SK-N-SH (cell line): ENCODE measurements at regions not wholly inside any gene's neighbourhood (a gene's known extent, or its start where the extent isn't known, plus 50 kb on each side); places are given as distances from the start of the nearest gene placed in this dataset.

Experiments used
- EP300 ChIP-seq, 2 experiments: IDR thresholded peaks; 2 replicates each; pipeline versions ENCODE4 v1.4.0 to v1.6.1; 2012; ENCODE audit warnings: borderline replicate concordance in 1 of 2, low read depth in 1 of 2, low read length in 1 of 2
- GATA2 ChIP-seq: sonication (generic); formaldehyde crosslinking; IDR thresholded peaks from 2 replicates; pipeline ENCODE4 v1.5.0; 2020; ENCODE audit warnings: mild to moderate bottlenecking, missing genetic modification reagents
- MXI1 ChIP-seq: IDR thresholded peaks from 2 replicates; pipeline ENCODE4 v1.6.1; 2012; ENCODE audit warnings: mild to moderate bottlenecking, low read depth, low read length, improper control_type of control experiment
- POLR2AphosphoS5 ChIP-seq: IDR thresholded peaks from 2 replicates; pipeline ENCODE4 v1.6.1; 2012; ENCODE audit warnings: low read depth, low read length
- RAD21 ChIP-seq: IDR thresholded peaks from 2 replicates; pipeline ENCODE4 v1.6.1; 2012; ENCODE audit warnings: mild to moderate bottlenecking, low read length
- RFX5 ChIP-seq: IDR thresholded peaks from 2 replicates; pipeline ENCODE4 v1.6.1; 2012; ENCODE audit warnings: mild to moderate bottlenecking, improper control_type of control experiment, low read length
- SMC3 ChIP-seq: IDR thresholded peaks from 2 replicates; pipeline ENCODE4 v1.6.1; 2012; ENCODE audit warnings: low read depth, low read length, improper control_type of control experiment
- TAF1 ChIP-seq: IDR thresholded peaks from 2 replicates; pipeline ENCODE4 v1.6.1; 2012; ENCODE audit warnings: low read depth, mild to moderate bottlenecking, low read length, moderate library complexity, borderline replicate concordance
- TF ChIP-seq, protein P1 (sequence below): fragments of 200-600 bp; sonication (generic); IDR thresholded peaks from 2 replicates; pipeline ENCODE4 v1.6.1; 2017; ENCODE audit warnings: antibody characterized with exemption, mild to moderate bottlenecking, moderate library complexity
- TF ChIP-seq, protein P2 (sequence below): IDR thresholded peaks from 2 replicates; pipeline ENCODE4 v1.6.1; 2012; ENCODE audit warnings: mild to moderate bottlenecking, low read depth, low read length, moderate library complexity
- TF ChIP-seq, protein P3 (sequence below): fragments of 150-350 bp; IDR thresholded peaks from 2 replicates; pipeline ENCODE4 v1.6.1; 2017; ENCODE audit warnings: antibody characterized with exemption, low read length, low read depth, borderline replicate concordance

DNA sequence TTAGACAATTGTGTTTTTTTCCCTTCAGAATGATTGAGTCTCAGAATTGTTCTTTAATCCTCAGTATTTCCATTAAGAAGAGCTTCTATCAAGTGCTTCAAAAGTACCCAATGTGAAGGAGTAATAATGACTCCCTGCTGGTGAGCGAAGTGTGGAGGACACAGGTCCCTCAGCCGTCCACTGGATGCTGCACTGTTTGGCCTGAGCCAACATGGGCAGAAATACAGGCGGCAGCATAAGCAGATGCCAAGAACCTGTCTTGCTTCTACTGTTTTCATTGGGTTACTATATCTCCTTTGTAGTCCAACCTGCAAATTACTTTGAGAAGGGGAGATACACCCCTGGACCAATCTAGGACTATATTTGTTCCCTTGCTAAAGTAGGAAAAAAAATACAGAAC lies 55.3 kb upstream of the DPH5 start:
- no peak for TF ChIP-seq RAD21
- no peak for TF ChIP-seq POLR2AphosphoS5
- TF ChIP-seq TAF1, result no peak
- TF ChIP-seq MXI1, result no peak
- TF ChIP-seq, protein P1, sequence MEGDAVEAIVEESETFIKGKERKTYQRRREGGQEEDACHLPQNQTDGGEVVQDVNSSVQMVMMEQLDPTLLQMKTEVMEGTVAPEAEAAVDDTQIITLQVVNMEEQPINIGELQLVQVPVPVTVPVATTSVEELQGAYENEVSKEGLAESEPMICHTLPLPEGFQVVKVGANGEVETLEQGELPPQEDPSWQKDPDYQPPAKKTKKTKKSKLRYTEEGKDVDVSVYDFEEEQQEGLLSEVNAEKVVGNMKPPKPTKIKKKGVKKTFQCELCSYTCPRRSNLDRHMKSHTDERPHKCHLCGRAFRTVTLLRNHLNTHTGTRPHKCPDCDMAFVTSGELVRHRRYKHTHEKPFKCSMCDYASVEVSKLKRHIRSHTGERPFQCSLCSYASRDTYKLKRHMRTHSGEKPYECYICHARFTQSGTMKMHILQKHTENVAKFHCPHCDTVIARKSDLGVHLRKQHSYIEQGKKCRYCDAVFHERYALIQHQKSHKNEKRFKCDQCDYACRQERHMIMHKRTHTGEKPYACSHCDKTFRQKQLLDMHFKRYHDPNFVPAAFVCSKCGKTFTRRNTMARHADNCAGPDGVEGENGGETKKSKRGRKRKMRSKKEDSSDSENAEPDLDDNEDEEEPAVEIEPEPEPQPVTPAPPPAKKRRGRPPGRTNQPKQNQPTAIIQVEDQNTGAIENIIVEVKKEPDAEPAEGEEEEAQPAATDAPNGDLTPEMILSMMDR, result no peak
- TF ChIP-seq, protein P2, sequence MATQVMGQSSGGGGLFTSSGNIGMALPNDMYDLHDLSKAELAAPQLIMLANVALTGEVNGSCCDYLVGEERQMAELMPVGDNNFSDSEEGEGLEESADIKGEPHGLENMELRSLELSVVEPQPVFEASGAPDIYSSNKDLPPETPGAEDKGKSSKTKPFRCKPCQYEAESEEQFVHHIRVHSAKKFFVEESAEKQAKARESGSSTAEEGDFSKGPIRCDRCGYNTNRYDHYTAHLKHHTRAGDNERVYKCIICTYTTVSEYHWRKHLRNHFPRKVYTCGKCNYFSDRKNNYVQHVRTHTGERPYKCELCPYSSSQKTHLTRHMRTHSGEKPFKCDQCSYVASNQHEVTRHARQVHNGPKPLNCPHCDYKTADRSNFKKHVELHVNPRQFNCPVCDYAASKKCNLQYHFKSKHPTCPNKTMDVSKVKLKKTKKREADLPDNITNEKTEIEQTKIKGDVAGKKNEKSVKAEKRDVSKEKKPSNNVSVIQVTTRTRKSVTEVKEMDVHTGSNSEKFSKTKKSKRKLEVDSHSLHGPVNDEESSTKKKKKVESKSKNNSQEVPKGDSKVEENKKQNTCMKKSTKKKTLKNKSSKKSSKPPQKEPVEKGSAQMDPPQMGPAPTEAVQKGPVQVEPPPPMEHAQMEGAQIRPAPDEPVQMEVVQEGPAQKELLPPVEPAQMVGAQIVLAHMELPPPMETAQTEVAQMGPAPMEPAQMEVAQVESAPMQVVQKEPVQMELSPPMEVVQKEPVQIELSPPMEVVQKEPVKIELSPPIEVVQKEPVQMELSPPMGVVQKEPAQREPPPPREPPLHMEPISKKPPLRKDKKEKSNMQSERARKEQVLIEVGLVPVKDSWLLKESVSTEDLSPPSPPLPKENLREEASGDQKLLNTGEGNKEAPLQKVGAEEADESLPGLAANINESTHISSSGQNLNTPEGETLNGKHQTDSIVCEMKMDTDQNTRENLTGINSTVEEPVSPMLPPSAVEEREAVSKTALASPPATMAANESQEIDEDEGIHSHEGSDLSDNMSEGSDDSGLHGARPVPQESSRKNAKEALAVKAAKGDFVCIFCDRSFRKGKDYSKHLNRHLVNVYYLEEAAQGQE, result no peak
- TF ChIP-seq, protein P3, sequence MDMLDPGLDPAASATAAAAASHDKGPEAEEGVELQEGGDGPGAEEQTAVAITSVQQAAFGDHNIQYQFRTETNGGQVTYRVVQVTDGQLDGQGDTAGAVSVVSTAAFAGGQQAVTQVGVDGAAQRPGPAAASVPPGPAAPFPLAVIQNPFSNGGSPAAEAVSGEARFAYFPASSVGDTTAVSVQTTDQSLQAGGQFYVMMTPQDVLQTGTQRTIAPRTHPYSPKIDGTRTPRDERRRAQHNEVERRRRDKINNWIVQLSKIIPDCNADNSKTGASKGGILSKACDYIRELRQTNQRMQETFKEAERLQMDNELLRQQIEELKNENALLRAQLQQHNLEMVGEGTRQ, result no peak
- TF ChIP-seq GATA2 (CRISPR knock-in tag), result no peak
- TF ChIP-seq EP300 (IDR thresholded peaks at IDR 0.05; ENCODE audit: borderline replicate concordance in 1 of 2, low read depth in 1 of 2, low read length in 1 of 2), result no peak
- TF ChIP-seq SMC3, result no peak
- TF ChIP-seq RFX5, result no peak
